DOHH2 (cell line): ENCODE measurements at regions not wholly inside any gene's neighbourhood (a gene's known extent, or its start where the extent isn't known, plus 50 kb on each side); places are given as distances from the start of the nearest gene placed in this dataset.

ENCODE experiments used
- H3F3A ChIP-seq: fragments of 200-600 bp; sonication (generic), shearing (Covaris generic); 2 replicates; pipeline ENCODE4 v1.6.0; 2016; ENCODE audit warnings: antibody characterized with exemption, mild to moderate bottlenecking; ENCODE audit not compliant: control insufficient read depth, insufficient read depth
- H3K27ac ChIP-seq: fragments of 200-600 bp; sonication (generic); 2 replicates; pipeline ENCODE4 v1.5.1; 2014; ENCODE audit warnings: low read depth, mild to moderate bottlenecking, low read length, moderate library complexity
- H3K27me3 ChIP-seq: fragments of 200-600 bp; sonication (generic); 2 replicates; pipeline ENCODE4 v1.6.1; 2014; ENCODE audit warnings: mild to moderate bottlenecking, low read length, mixed read lengths; ENCODE audit not compliant: control insufficient read depth
- H3K36me3 ChIP-seq: fragments of 200-600 bp; sonication (generic); 2 replicates; pipeline ENCODE4 v1.6.1; 2014; ENCODE audit warnings: mild to moderate bottlenecking, low read length, moderate library complexity, mixed read lengths; ENCODE audit not compliant: control insufficient read depth
- H3K4me1 ChIP-seq: fragments of 200-600 bp; sonication (generic); 2 replicates; pipeline ENCODE4 v1.6.1; 2014; ENCODE audit warnings: mild to moderate bottlenecking, low read length, mixed read lengths; ENCODE audit not compliant: control insufficient read depth
- H3K4me2 ChIP-seq: fragments of 200-600 bp; sonication (generic); 2 replicates; pipeline ENCODE4 v1.6.0; 2014; ENCODE audit warnings: mild to moderate bottlenecking, low read length, moderate library complexity
- H3K4me3 ChIP-seq: fragments of 200-600 bp; sonication (generic); 2 replicates; pipeline ENCODE4 v1.5.1; 2014; ENCODE audit warnings: mild to moderate bottlenecking, low read length, mixed read lengths
- H3K79me2 ChIP-seq: fragments of 200-600 bp; sonication (generic); 2 replicates; pipeline ENCODE4 v1.6.1; 2014; ENCODE audit warnings: mild to moderate bottlenecking, low read length, mixed read lengths; ENCODE audit not compliant: control insufficient read depth
- H3K9me2 ChIP-seq: fragments of 200-600 bp; sonication (generic); replicated peaks from 2 replicates; pipeline ENCODE4 v1.6.1; 2014; ENCODE audit warnings: mild to moderate bottlenecking, low read length, mixed read lengths; ENCODE audit not compliant: control insufficient read depth
- H3K9me3 ChIP-seq: fragments of 200-600 bp; sonication (generic); 2 replicates; pipeline ENCODE4 v1.6.1; 2014; ENCODE audit warnings: antibody characterized with exemption, low read length, mixed read lengths; ENCODE audit not compliant: control insufficient read depth, insufficient read depth
- H4K20me1 ChIP-seq: fragments of 200-600 bp; sonication (generic); 2 replicates; pipeline ENCODE4 v1.6.0; 2014; ENCODE audit warnings: low read depth, mild to moderate bottlenecking, antibody characterized with exemption, low read length, moderate library complexity; ENCODE audit not compliant: control insufficient read depth, insufficient read depth
- EZH2phosphoT487 ChIP-seq: fragments of 200-600 bp; sonication (generic); IDR thresholded peaks from 2 replicates; pipeline ENCODE4 v1.6.1; 2017; ENCODE audit warnings: borderline replicate concordance, mild to moderate bottlenecking, antibody characterized with exemption, low read length, moderate library complexity, mixed read lengths
- TF ChIP-seq, protein P1 (sequence below): fragments of 200-600 bp; sonication (generic); IDR thresholded peaks from one replicate; pipeline ENCODE4 v1.5.1; 2014; ENCODE audit warnings: antibody characterized with exemption, mild to moderate bottlenecking, low read depth, low read length; ENCODE audit not compliant: poor library complexity, severe bottlenecking

DNA sequence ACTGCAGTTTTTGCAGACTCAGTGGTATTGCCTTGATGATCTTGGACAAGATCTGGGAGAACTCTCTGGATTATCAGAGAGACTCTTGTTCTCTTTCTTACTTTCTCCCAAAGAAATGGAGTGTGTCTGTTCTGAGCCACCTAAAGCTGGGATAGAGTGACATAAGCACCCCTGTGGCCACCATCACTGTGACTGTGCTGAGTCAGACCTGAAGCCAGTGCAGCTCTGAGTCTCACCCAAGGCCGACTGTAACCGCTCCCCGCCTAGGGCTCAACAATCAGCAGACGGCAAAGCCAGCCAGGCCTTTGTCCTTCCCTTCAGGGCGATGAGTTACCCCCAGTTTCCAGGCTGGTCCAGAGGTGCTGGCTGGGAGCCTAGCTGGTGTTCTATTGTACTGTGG is 795.6 kb downstream of the UQCRFS1 start:
- H3K4me2 ChIP-seq = no peak overlapping the region
- H3K9me3 ChIP-seq = no peaks in the 10 kb centered on the region
- no peaks in the 10 kb centered on the region for H3K79me2 ChIP-seq
- H4K20me1 ChIP-seq = no peaks in the 10 kb centered on the region
- no peak for TF ChIP-seq EZH2phosphoT487
- TF ChIP-seq, protein P1, sequence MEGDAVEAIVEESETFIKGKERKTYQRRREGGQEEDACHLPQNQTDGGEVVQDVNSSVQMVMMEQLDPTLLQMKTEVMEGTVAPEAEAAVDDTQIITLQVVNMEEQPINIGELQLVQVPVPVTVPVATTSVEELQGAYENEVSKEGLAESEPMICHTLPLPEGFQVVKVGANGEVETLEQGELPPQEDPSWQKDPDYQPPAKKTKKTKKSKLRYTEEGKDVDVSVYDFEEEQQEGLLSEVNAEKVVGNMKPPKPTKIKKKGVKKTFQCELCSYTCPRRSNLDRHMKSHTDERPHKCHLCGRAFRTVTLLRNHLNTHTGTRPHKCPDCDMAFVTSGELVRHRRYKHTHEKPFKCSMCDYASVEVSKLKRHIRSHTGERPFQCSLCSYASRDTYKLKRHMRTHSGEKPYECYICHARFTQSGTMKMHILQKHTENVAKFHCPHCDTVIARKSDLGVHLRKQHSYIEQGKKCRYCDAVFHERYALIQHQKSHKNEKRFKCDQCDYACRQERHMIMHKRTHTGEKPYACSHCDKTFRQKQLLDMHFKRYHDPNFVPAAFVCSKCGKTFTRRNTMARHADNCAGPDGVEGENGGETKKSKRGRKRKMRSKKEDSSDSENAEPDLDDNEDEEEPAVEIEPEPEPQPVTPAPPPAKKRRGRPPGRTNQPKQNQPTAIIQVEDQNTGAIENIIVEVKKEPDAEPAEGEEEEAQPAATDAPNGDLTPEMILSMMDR = no peak
- no peaks in the 10 kb centered on the region for H3F3A ChIP-seq
- no peaks in the 10 kb centered on the region for H3K27me3 ChIP-seq
- H3K27ac ChIP-seq = no peak overlapping the region
- no peak overlapping the region for H3K4me3 ChIP-seq
- H3K4me1 ChIP-seq = no peaks in the 10 kb centered on the region
- H3K36me3 ChIP-seq = no peaks in the 10 kb centered on the region
- H3K9me2 ChIP-seq = no peaks in the 10 kb centered on the region

GRCh38 chr19:28416245-28416644 is 796.7 kb downstream of the UQCRFS1 start:
- no peaks in the 10 kb centered on the region for H3K36me3 ChIP-seq
- no peaks in the 10 kb centered on the region for H3K79me2 ChIP-seq
- no peak overlapping the region for H3K4me2 ChIP-seq
- no peaks in the 10 kb centered on the region for H4K20me1 ChIP-seq
- no peak overlapping the region for H3K27ac ChIP-seq
- H3K9me3 ChIP-seq = no peaks in the 10 kb centered on the region
- H3K4me3 ChIP-seq = no peak overlapping the region
- no peaks in the 10 kb centered on the region for H3K27me3 ChIP-seq
- no peaks in the 10 kb centered on the region for H3K4me1 ChIP-seq
- no peaks in the 10 kb centered on the region for H3F3A ChIP-seq
- no peak for TF ChIP-seq EZH2phosphoT487
- TF ChIP-seq, protein P1 = no peak
- no peaks in the 10 kb centered on the region for H3K9me2 ChIP-seq

GRCh38 chr19:28414748-28415147 is 798.2 kb downstream of the UQCRFS1 start:
- Histone ChIP-seq H3K9me3 (no peaks in the 10 kb centered on the region), H3K4me1 (no peaks in the 10 kb centered on the region), H3F3A (no peaks in the 10 kb centered on the region), H3K79me2 (no peaks in the 10 kb centered on the region), H3K4me2 (no peak overlapping the region), H3K27me3 (no peaks in the 10 kb centered on the region), H3K4me3 (no peak overlapping the region), H3K27ac (no peak overlapping the region), H3K9me2 (no peaks in the 10 kb centered on the region), H3K36me3 (no peaks in the 10 kb centered on the region), H4K20me1 (no peaks in the 10 kb centered on the region)
- TF ChIP-seq, protein P1 = no peak
- TF ChIP-seq EZH2phosphoT487 = no peak

DNA sequence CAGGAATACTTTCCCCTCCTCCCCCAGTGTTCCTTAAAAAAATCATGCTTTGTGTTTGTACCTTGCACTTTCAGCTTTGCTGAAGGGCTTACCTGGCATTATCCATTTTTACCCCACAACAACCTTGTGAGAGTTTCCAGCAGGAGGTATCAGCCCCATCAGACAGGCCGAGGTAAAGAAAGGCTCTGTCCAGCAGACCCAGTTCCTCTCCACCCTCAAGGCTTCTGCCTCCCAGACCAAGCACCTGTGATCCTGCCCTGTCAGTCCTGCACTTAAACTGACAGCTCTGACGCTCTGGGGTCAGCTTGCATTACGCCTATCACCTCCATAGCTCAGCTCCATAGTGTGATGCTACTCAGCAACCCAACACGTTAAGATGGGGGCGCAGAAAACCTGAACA is 803.1 kb downstream of the UQCRFS1 start:
- Histone ChIP-seq H3K9me2 (no peaks in the 10 kb centered on the region), H3K9me3 (0 out of 2 replicates have a peak, but pooled peaks cover 3% of the 10 kb centered on the region), H3F3A (no peaks in the 10 kb centered on the region), H3K79me2 (no peaks in the 10 kb centered on the region), H3K4me2 (no peak overlapping the region), H3K4me1 (no peaks in the 10 kb centered on the region), H4K20me1 (no peaks in the 10 kb centered on the region), H3K4me3 (no peak overlapping the region), H3K27me3 (no peaks in the 10 kb centered on the region), H3K27ac (no peak overlapping the region), H3K36me3 (no peaks in the 10 kb centered on the region)
- TF ChIP-seq, protein P1 = no peak
- TF ChIP-seq EZH2phosphoT487 = no peak
